Left cardiac atrium (tissue), 4 donors: ENCODE measurements at regions not wholly inside any gene's neighbourhood (a gene's known extent, or its start where the extent isn't known, plus 50 kb on each side); places are given as distances from the start of the nearest gene placed in this dataset.
A peak's percentile ranks its signal among the peaks of the same experiment; 100 is the strongest.
"Not testable (repeated sequence)": the region's sequence is repeated elsewhere in the genome, so short reads cannot be mapped to it uniquely, and the experiment has no call there.

Experiments used
- ATAC-seq, 2 donors: fragments of 200-7000 bp; cut with Tn5 transposase; one replicate each; pipeline ENCODE4 v1.9.1; 2020; ENCODE audit warnings: mild to moderate bottlenecking in 2 of 2, moderate library complexity in 2 of 2
- DNase-seq: peaks from one replicate; pipeline ENCODE4 v3.0.0-alpha.2; 2020
- intact Hi-C, 2 donors: fragments of 100-400 bp; cut with DNase I; formaldehyde crosslinking; loops; one replicate each; pipeline versions ENCODE4 v1.14.1 to v1.15.1; 2022 to 2023
- donor health status: DM: no; HTN: yes; CAD: no.
- donor health status: DM: no; HTN: yes; CAD: no; lungs with severe emphysema.
- donor health status: DM: yes; HTN: yes; CAD: no.
- donor health status: Dilated cardiomyopathy.

- ATAC-seq, result no peak
- DNase-seq, result no peak
- intact Hi-C loops, result no loop called here
Observed at GRCh38 chr6:3535033-3535775, 78.4 kb upstream of the SLC22A23 start.

DNA sequence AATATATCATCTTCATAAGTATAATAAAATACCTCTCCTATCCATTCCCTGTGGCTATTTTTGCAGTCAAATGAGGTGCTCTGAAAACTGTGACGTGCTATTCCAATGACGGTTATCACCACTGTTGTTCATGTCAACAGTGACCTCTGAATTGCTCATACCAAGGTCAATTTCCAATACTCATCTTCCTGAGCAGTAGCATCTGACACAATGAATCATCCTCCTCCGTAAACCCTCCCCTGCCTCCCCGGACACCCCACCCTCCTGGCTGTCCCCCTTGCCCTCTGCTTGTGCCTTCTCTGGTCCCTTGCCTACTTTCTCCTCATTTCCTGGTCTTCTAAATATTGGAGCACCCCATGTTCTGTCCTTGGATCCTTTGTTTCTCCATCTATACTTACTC is 77.7 kb upstream of the SLC22A23 start:
- ATAC-seq (no peak), DNase-seq (no peak)
- intact Hi-C loops, result no loop called here

GRCh38 chr6:3533981-3534380 is 77.1 kb upstream of the SLC22A23 start:
- intact Hi-C loops, result no loop called here
- ATAC-seq, result no peak
- no peak for DNase-seq

GRCh38 chr6:3532296-3532916 is 75.6 kb upstream of the SLC22A23 start:
- intact Hi-C loops, result no loop called here
- no peak for DNase-seq
- no peak for ATAC-seq

- DNase-seq (no peak), ATAC-seq (no peak)
- intact Hi-C loops, result no loop called here
Observed at GRCh38 chr6:3531481-3531880, 74.6 kb upstream of the SLC22A23 start.

- DNase-seq (no peak), ATAC-seq (no peak)
- intact Hi-C loops, result no loop called here
Observed at GRCh38 chr6:3530515-3530914, 73.7 kb upstream of the SLC22A23 start.

DNA sequence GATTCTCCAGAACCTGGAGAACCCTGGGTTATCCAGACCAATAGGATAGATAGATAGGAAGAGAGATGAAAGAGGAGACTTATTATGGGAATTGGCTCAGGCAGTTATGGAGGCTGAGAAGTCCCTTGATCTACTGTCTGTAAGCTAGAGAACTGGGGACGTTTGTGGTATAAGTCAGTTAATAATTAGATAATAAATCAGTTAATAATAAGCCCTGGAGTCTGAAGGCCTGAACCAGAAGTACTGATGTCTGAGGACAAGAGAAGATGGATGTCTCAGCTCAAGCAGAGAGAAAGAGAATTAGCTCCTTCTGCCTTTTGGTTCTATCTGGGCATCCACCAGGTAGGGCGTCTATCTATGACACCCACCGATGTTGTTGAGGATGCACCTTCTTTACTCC is 72.9 kb upstream of the SLC22A23 start:
- intact Hi-C loops, result no loop called here
- no peak for DNase-seq
- ATAC-seq, result no peak

GRCh38 chr6:3529232-3529631 is 72.4 kb upstream of the SLC22A23 start:
- intact Hi-C loops, result no loop called here
- ATAC-seq, result no peak
- DNase-seq, result no peak

DNA sequence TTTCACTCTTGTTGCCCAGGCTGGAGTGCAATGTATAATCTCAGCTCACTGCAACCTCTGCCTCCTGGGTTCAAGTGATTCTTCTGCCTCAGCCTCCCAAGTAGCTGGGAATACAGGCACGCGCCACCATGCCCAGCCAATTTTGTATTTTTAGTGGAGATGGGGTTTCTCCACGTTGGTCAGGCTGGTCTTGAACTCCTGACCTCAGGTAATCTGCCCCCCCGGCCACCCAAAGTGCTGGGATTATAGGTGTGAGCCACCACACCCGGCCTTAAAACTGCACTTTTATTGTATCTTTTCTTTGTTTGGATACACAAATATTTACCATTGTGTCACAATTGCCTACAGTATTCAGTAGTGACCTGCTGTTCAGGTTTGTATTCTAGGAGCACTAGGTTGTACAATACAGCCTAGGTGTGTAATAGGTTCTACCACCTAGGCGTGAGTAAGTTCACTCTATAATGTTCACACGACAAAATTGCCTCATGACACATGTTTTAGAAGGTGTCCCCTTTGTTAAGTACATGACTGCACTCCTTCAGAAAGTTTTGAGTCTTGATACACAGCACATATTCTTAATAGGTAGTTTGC is 71.3 kb upstream of the SLC22A23 start:
- DNase-seq, intact Hi-C loops: not testable (repeated sequence)

DNA sequence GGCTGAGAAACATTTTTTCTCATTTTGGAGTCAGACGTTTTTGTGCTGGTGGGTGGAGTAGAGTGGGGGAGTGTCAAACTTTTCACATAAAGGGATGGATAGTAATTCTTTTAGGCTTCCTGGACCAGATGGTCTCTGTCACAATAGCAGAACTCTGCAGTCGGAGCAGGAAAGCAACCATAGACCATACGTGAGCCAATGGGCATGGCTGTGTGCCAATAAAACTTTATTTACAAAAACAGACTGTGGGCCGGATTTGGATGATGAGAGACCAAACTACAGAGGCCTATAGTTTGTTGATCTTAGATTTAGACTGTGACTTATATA is 70.8 kb upstream of the SLC22A23 start:
- no peak for DNase-seq
- intact Hi-C loops, result no loop called here
- ATAC-seq, result no peak

More for the DNA sequence above, 71.3 kb upstream of the SLC22A23 start:
- ATAC-seq, result not testable (repeated sequence)

DNA sequence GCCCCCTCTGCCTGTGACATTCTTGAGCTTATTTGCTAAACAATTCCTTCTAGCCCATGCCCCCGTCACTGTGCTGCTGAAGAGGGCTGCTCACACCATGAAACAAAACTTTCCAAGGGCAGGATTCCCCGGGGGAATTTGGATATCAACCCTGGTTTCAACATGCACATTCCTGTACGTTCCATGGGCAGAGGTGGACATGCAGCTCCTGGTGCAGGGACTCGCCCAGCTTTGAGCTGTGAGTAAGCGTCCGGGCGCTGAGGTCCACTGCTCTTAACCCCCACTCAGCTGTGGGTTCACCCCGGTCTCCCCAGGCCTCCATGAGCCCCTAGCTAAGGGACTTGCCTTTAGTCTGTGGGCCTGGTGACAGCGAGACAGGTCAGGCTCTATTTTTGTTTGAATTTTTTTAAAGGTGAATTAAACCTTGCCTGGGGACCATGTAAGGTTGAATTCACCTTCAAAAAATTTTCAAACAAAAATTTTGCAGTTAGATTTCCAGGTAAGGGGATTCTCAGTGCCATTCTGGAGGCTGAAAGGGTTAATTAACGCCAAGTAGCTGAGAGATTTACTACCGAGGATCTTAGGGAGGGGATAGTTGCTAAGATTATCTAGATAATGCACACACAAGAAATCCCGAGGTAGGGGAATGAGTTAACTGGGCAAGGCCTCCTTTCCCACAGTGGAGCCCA is 70.3 kb upstream of the SLC22A23 start:
- no peak for DNase-seq
- ATAC-seq, result peak in 1 of 2 donors; percentile 45
- intact Hi-C loops, result no loop called here

DNA sequence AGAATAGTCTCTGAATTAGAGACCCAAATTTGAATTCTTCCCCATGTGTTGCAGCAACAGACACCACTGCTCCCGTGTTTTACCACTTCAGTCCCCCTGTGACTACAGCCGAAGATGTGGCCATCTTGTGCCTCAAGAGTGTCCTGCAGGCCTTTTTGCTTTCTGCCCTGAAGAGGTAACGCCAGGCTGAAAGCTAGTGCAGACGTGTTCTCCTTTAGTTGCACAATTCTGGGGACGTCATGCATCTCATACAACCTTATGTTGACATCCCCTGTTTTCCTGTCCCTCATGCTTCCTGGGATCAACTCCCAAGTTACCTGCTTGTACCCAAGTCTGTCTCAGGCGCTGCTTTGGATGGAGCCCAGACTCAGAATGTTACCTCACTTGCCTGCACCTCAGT is 69.1 kb upstream of the SLC22A23 start:
- DNase-seq (no peak), ATAC-seq (no peak)
- intact Hi-C loops, result no loop called here

DNA sequence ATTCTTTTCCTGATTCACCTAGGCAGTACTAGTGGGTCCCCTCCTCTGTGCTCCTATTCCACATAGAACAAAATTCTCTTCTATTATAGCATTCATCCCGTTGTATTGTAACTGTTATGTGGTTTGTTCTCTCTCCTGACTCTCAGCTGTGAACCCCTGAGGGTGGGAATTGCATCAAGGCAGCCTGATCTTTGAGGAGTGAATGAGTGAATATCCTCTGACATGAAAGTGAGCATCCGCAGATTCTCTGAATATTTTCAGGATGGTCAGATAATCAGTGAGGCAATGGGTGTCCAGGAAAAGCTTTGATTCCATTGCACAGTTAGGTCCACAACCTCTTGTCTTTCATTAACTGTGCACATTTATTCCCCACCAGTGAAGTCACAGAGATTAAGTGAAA is 67.6 kb upstream of the SLC22A23 start:
- intact Hi-C loops, result no loop called here
- no peak for DNase-seq

DNA sequence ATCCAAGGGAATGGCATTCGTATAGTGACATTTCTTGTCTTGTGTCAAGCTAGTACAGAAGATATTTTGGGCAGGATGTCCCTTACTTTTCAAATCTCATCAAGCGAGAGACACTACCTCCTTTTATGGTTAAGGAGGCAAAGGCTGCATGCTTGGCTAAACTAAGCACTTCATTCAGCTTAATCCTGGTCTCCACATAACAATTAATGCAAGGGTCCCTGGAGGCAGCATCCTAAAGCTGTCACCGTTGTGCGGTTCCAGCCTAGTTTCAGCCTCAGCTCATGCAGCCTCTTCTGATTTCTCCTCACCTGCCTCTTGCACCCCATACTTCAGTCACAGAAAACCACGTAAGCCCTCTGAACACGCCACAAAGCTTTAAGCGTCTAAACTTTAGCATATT is 67.1 kb upstream of the SLC22A23 start:
- intact Hi-C loops, result no loop called here
- DNase-seq, result no peak
- ATAC-seq, result no peak

More for the DNA sequence above, 67.6 kb upstream of the SLC22A23 start:
- ATAC-seq, result no peak

DNA sequence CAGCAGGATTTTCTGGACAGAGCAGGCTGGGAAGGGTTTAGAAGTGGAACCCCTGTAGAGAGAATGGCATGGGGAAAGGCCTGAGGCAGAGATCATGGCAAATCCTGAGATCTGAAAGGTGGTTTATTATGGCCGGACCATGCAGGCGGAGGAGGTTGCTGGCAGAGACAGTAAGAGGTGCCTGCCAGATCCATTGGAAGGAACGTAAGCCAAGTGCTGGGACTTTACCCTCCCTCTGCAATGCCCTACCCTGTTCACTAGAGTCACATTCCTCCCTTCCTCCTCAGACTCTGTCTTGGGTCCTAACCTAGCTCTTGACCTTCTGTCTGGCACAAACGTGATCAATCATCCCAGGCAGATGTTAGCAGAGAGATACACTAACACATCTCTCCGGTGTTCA is 66.4 kb upstream of the SLC22A23 start:
- intact Hi-C loops, result no loop called here
- DNase-seq (no peak), ATAC-seq (peak in 1 of 2 donors; percentile 62)

- DNase-seq (no peak), ATAC-seq (no peak)
- intact Hi-C loops, result no loop called here
Observed at GRCh38 chr6:3522561-3523260, 65.9 kb upstream of the SLC22A23 start.

DNA sequence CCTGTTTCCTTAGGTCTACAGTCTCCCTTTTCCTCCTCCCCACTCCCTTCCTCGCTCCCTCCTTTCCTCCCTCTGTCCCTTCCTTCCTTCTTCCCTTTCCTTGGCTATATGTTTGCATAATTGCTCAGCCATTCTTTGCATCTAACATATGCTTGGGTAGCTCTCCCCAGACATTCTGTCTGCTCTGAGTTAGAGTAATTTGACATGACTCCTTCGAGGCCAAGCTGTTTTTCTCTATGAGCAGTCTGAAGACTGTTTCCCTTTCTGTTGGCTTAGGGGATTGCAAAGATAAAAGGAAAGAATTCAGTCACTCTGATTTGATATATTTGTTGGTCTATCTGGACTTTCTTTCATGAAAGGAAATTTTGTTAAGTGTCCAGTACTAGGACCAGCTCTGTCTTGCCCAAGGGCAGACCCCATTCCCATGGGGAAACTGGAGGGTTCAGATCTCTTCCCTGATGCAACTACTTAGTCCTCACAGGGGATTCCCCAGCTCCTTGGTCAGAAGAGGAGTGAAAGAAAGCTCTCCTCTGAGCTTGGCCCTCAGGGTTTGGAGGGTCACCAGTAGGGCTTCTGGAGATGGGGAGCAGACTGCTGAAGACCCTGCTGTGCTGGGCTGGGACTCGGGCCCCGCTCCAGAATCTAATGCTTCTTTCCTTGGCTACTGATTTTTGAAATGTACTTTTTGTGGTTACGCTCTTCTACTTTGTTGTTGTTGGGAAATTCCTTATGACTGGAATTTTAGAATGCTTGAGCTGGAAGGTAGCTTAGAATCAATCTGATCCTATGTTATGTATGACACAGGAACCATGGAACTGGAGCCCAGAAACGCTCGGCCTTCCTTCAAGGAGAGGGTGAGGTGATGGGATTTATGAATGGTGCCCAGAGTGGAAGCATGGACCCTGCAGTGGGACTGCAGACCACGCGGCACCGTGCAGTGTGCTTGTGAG is 63.7 kb upstream of the SLC22A23 start:
- intact Hi-C loops, result no loop called here
- no peak for ATAC-seq
- no peak for DNase-seq

- peak; percentile 46 for DNase-seq
- ATAC-seq, result peak in 1 of 2 donors; percentile 95
- intact Hi-C loops, result no loop called here
Observed at GRCh38 chr6:3518356-3519190, 61.7 kb upstream of the SLC22A23 start.
